ENCODE measurements at regions not wholly inside any gene's neighbourhood (a gene's known extent, or its start where the extent isn't known, plus 50 kb on each side); places are given as distances from the start of the nearest gene placed in this dataset.

DNA sequence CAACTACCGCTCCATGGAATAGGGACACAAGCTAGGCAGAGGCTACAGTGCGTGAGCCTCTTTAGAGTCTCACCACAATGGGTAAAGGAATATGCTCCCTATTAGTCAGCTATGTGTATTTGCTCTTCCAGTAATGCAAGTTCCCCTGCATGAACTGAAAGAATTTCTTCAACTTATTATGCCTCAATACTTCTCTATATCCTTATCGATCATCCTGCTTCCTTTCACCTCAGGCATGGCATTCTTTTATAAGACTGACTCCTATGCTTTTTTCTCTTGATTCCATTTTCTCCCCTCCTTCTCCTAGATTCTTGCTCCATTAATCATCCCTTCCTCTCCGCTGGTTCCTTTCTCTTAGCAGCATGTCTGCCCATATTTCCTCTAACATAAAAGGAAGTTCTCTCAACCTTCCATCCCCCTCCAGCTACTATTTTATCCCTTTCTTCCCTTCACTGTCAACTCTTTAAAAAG, 94.5 kb upstream of the CPM start:
- Histone ChIP-seq H3K27me3 (ENCODE audit: insufficient read depth, low read length) (no peaks in the 10 kb centered on the region), H3K79me2 (ENCODE audit: control insufficient read depth, insufficient read depth, low read length, unreplicated experiment) (no peaks in the 10 kb centered on the region), H2AFZ (ENCODE audit: low read length, unreplicated experiment) (peak overlapping the region; percentile 0), H3K36me3 (ENCODE audit: insufficient read depth, low read length) (no peaks in the 10 kb centered on the region), H3K4me1 (ENCODE audit: control insufficient read depth, insufficient read depth, low read length, unreplicated experiment) (peaks cover 14% of the 10 kb centered on the region), H3K27ac (ENCODE audit: low read depth, low read length) (no peak overlapping the region), H3K4me3 (ENCODE audit: low read depth, low read length) (no peak overlapping the region)

DNA sequence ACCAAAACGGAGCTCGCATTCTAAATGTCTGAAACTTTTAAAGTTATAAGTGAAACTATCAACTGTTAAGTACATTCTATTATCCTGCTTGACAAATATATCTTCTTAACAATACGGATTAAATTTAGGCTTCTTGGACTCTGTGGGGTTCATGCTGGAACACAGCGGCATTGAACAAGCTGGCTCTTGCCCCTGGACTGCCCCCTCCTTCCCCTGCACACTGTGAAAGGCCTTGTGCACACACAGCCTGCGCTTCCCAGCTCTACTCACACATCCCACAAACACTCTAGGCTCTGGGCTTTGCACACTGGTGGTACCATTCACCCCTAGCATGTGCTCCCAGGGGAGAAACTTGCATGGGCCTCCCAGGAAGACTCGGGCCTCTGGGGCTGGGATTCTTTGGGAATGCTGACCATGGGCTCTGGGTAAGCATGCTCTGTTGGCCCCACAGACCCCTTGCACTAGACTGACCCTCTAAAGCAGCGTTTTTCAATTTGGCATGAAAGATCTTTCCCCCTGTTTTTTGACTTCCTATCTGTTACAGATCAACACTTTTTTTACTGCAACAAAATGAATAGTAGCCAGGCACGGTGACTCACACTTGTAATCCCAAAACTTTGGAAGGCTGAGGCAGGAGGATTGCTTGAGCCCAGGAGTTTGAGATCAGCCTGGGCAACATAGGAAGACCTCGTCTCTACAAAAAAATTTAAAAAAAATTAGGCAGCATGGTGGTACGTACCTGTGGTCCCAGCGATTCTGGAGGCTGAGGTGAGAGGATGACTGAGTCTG, 96.2 kb upstream of the CPM start:
- Histone ChIP-seq H3K36me3 (ENCODE audit: insufficient read depth, low read length) (no peaks in the 10 kb centered on the region), H3K4me3 (ENCODE audit: low read depth, low read length) (no peak overlapping the region), H2AFZ (ENCODE audit: low read length, unreplicated experiment) (no peak overlapping the region), H3K27me3 (ENCODE audit: insufficient read depth, low read length) (no peaks in the 10 kb centered on the region), H3K27ac (ENCODE audit: low read depth, low read length) (no peak overlapping the region), H3K4me1 (ENCODE audit: control insufficient read depth, insufficient read depth, low read length, unreplicated experiment) (peaks cover 14% of the 10 kb centered on the region), H3K79me2 (ENCODE audit: control insufficient read depth, insufficient read depth, low read length, unreplicated experiment) (no peaks in the 10 kb centered on the region)

DNA sequence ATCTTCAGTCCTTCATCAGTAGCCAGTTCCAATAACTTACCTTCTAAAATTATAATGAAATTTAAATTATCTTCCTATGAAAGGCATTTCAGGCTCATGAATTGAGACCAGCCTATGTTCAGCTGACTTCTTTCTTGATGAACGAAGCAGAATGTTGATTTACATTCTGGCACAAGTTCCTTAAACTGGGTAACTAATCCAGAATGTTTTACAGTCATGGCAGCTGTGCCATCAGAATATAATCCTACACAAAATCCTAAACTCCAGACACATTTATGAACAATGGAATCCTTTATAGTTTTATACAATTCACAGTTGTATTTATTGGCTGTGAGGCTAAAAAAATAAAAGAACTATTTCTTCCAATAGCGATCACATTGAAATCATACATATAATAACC, 97.3 kb upstream of the CPM start:
- Histone ChIP-seq H3K4me1 (ENCODE audit: control insufficient read depth, insufficient read depth, low read length, unreplicated experiment) (peaks cover 14% of the 10 kb centered on the region), H3K27ac (ENCODE audit: low read depth, low read length) (no peak overlapping the region), H3K36me3 (ENCODE audit: insufficient read depth, low read length) (no peaks in the 10 kb centered on the region), H3K27me3 (ENCODE audit: insufficient read depth, low read length) (no peaks in the 10 kb centered on the region), H3K4me3 (ENCODE audit: low read depth, low read length) (no peak overlapping the region), H2AFZ (ENCODE audit: low read length, unreplicated experiment) (no peak overlapping the region), H3K79me2 (ENCODE audit: control insufficient read depth, insufficient read depth, low read length, unreplicated experiment) (no peaks in the 10 kb centered on the region)

DNA sequence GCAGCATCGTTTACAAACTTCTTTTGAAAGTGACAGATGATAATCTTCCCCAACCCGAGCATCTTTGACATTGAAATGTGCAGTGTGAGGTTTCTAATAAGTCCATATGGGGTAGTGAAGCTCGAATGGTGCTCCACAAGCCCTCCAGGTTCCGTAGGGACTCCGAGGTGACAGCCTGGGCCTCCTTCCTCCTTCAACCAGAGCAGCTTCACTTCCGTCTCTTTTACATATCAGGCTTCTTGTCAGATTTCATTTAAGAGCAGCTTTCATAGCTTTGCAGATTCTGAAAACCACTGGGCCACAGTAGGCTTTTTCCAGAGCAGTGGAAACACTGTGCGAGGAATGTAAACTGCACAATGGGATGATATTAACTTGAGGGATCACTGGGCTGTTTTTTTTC, 103.6 kb upstream of the CPM start:
- no peak overlapping the region for H3K27ac ChIP-seq (ENCODE audit: low read depth, low read length)
- no peaks in the 10 kb centered on the region for H3K79me2 ChIP-seq (ENCODE audit: control insufficient read depth, insufficient read depth, low read length, unreplicated experiment)
- no peaks in the 10 kb centered on the region for H3K36me3 ChIP-seq (ENCODE audit: insufficient read depth, low read length)
- H3K4me1 ChIP-seq (ENCODE audit: control insufficient read depth, insufficient read depth, low read length, unreplicated experiment): no peaks in the 10 kb centered on the region
- no peaks in the 10 kb centered on the region for H3K27me3 ChIP-seq (ENCODE audit: insufficient read depth, low read length)
- H2AFZ ChIP-seq (ENCODE audit: low read length, unreplicated experiment): no peak overlapping the region
- H3K4me3 ChIP-seq (ENCODE audit: low read depth, low read length): no peak overlapping the region

DNA sequence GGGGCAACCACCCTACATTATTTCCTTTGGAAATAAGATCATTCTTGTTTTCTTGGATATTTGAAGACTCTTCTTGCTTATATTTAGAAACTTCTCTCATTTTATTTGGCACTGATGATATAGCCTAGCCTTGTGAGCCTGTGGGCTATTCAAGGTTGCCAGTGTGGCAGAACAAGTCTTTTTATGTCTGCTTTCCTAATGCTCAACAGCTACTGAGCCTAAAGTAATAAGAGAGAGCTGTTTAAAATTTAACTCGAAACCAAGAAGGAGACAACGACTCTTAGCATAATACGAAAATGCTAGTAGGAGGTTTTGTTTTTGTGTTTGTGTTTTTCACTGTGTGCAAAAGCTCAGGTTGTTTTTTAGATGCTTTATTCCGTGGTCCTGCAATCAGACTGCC, 104.0 kb upstream of the CPM start:
- Histone ChIP-seq H2AFZ (ENCODE audit: low read length, unreplicated experiment) (no peak overlapping the region), H3K79me2 (ENCODE audit: control insufficient read depth, insufficient read depth, low read length, unreplicated experiment) (no peaks in the 10 kb centered on the region)

DNA sequence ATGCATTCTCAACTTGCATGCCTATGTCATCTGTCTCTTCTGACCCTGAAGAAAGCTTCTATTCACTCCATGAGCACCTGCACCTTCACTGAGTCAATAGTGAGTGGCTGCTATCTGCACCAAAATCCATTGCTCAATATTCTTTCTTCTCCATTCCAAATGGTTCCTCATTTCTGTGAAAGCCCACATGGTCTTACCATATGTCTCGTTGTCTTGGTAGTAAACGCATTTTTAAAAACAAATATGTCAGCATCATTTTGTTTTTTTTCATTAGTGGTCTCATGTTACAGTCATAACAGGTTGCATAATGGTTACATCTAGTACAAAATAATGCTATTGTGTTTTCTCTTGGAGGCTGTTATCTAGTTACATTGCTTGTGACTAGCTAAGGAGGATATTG, 106.9 kb upstream of the CPM start:
- no peaks in the 10 kb centered on the region for H3K79me2 ChIP-seq (ENCODE audit: control insufficient read depth, insufficient read depth, low read length, unreplicated experiment)
- no peaks in the 10 kb centered on the region for H3K27me3 ChIP-seq (ENCODE audit: insufficient read depth, low read length)
- H2AFZ ChIP-seq (ENCODE audit: low read length, unreplicated experiment): no peak overlapping the region
- no peak overlapping the region for H3K27ac ChIP-seq (ENCODE audit: low read depth, low read length)
- no peaks in the 10 kb centered on the region for H3K4me1 ChIP-seq (ENCODE audit: control insufficient read depth, insufficient read depth, low read length, unreplicated experiment)
- H3K4me3 ChIP-seq (ENCODE audit: low read depth, low read length): no peak overlapping the region
- no peaks in the 10 kb centered on the region for H3K36me3 ChIP-seq (ENCODE audit: insufficient read depth, low read length)

More for the DNA sequence above, 104.0 kb upstream of the CPM start:
- Histone ChIP-seq H3K27ac (ENCODE audit: low read depth, low read length) (no peak overlapping the region), H3K4me3 (ENCODE audit: low read depth, low read length) (no peak overlapping the region), H3K36me3 (ENCODE audit: insufficient read depth, low read length) (no peaks in the 10 kb centered on the region), H3K4me1 (ENCODE audit: control insufficient read depth, insufficient read depth, low read length, unreplicated experiment) (no peaks in the 10 kb centered on the region), H3K27me3 (ENCODE audit: insufficient read depth, low read length) (no peaks in the 10 kb centered on the region)

DNA sequence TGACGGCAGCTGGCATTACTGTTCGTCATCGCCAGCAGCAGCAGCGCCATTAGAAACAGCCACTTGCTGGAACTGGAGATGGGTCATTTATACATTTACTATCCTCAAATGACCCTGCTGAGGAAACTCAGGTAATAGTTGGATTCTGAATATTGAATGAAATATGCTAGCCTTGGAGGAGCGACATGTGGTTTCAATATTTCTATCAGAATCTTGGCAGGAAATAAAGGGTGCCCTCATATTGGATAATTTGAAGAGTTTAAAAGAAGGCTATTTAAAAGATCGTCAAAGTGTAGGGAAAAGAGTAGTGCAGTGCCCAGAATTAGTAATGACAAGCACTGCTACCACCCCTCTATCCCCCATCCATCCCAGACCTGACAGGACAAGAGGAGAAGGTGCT, 109.6 kb upstream of the CPM start:
- Histone ChIP-seq H3K4me1 (ENCODE audit: control insufficient read depth, insufficient read depth, low read length, unreplicated experiment) (no peaks in the 10 kb centered on the region), H2AFZ (ENCODE audit: low read length, unreplicated experiment) (no peak overlapping the region), H3K36me3 (ENCODE audit: insufficient read depth, low read length) (no peaks in the 10 kb centered on the region), H3K79me2 (ENCODE audit: control insufficient read depth, insufficient read depth, low read length, unreplicated experiment) (no peaks in the 10 kb centered on the region), H3K27ac (ENCODE audit: low read depth, low read length) (no peak overlapping the region), H3K27me3 (ENCODE audit: insufficient read depth, low read length) (no peaks in the 10 kb centered on the region), H3K4me3 (ENCODE audit: low read depth, low read length) (no peak overlapping the region)

DNA sequence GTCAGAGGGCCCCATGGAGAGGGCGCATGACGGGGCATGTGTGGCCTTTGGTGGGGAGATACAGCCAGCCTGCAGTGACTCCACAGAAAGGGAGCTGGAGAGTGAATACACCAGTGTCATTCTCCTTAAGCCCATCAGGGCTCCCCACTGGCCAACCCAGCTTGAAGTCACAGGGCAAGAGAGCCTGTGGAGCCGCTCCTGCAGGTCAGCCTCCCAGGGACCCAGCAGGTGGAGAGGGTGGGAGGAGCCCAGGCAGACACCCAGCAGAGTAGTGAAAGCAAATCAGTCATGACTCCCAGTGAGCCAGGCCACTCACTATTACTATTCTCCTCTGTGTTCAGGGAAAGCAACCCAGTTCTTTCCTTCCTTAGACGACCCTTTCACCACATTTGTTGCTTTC, 110.0 kb upstream of the CPM start:
- Histone ChIP-seq H3K4me1 (ENCODE audit: control insufficient read depth, insufficient read depth, low read length, unreplicated experiment) (no peaks in the 10 kb centered on the region), H2AFZ (ENCODE audit: low read length, unreplicated experiment) (no peak overlapping the region), H3K36me3 (ENCODE audit: insufficient read depth, low read length) (no peaks in the 10 kb centered on the region), H3K27me3 (ENCODE audit: insufficient read depth, low read length) (no peaks in the 10 kb centered on the region), H3K27ac (ENCODE audit: low read depth, low read length) (no peak overlapping the region), H3K4me3 (ENCODE audit: low read depth, low read length) (no peak overlapping the region), H3K79me2 (ENCODE audit: control insufficient read depth, insufficient read depth, low read length, unreplicated experiment) (no peaks in the 10 kb centered on the region)

DNA sequence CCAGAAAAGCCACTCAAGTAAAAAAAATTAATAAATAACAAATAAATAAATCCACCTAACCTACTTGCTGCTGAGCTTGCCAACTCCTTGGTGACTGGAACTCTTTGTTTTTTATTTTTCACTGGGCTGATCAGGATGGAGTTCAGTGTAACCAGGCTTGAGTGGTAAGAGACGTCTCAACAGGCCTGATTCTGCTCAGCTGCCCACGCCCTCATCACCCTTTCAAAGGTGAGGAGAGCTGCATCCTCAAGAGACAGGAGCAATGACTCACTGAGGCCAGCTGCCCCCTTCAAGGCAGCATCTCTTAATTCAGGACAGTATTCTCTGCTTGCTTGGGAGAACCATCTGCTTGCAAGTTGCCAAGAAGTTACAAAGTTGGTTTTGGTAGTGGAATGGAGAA, 111.9 kb upstream of the CPM start:
- Histone ChIP-seq H3K4me1 (ENCODE audit: control insufficient read depth, insufficient read depth, low read length, unreplicated experiment) (no peaks in the 10 kb centered on the region), H3K36me3 (ENCODE audit: insufficient read depth, low read length) (no peaks in the 10 kb centered on the region), H2AFZ (ENCODE audit: low read length, unreplicated experiment) (no peak overlapping the region), H3K27me3 (ENCODE audit: insufficient read depth, low read length) (no peaks in the 10 kb centered on the region), H3K4me3 (ENCODE audit: low read depth, low read length) (no peak overlapping the region), H3K27ac (ENCODE audit: low read depth, low read length) (no peak overlapping the region), H3K79me2 (ENCODE audit: control insufficient read depth, insufficient read depth, low read length, unreplicated experiment) (no peaks in the 10 kb centered on the region)

DNA sequence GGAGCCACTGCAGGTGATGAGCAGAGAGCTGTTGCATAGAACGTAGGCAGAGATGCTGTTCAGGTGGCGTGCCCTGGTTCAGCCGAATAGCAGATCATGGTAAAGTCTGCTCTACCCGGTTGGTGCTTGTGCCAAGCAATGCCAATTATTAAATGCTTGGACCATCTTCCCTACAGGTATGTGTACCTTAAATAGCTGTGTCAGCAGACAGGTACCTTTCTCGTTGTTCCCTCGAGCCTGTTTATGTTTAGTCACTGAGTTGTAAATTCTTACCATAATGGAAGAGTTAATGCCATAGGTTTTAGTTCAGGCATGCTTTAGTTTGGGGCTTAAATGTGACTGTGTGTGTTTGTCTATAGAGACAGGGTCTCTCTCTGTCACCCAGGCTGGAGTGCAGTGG, 112.5 kb upstream of the CPM start:
- no peak overlapping the region for H3K27ac ChIP-seq (ENCODE audit: low read depth, low read length)
- no peaks in the 10 kb centered on the region for H3K79me2 ChIP-seq (ENCODE audit: control insufficient read depth, insufficient read depth, low read length, unreplicated experiment)
- H3K4me1 ChIP-seq (ENCODE audit: control insufficient read depth, insufficient read depth, low read length, unreplicated experiment): no peaks in the 10 kb centered on the region
- no peak overlapping the region for H3K4me3 ChIP-seq (ENCODE audit: low read depth, low read length)
- no peaks in the 10 kb centered on the region for H3K36me3 ChIP-seq (ENCODE audit: insufficient read depth, low read length)
- no peak overlapping the region for H2AFZ ChIP-seq (ENCODE audit: low read length, unreplicated experiment)
- no peaks in the 10 kb centered on the region for H3K27me3 ChIP-seq (ENCODE audit: insufficient read depth, low read length)

DNA sequence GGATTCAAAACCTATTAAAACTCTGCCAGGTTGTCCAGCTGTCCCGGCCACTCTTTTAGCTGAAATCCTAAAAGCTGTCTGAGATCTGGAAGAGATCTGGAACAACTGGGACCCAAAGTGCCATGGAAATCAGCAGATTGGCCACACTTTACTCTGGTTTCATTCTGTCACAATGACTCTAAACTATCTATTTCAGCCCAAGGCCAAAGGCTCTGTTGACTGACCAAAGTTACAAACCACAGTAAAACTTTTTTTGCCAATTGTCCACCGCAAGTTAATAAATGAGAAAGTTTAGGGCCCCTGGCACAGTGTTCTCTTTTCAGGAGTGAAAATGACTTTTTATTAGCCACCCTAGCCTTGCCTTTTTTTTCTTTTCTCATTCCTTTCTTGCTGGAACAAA, 113.4 kb upstream of the CPM start:
- Histone ChIP-seq H3K4me1 (ENCODE audit: control insufficient read depth, insufficient read depth, low read length, unreplicated experiment) (no peaks in the 10 kb centered on the region), H3K27ac (ENCODE audit: low read depth, low read length) (no peak overlapping the region)

More for the DNA sequence above, 113.4 kb upstream of the CPM start:
- H3K4me3 ChIP-seq (ENCODE audit: low read depth, low read length): no peak overlapping the region
- H2AFZ ChIP-seq (ENCODE audit: low read length, unreplicated experiment): no peak overlapping the region
- no peaks in the 10 kb centered on the region; the same call in 1 of the 2 replicates for H3K36me3 ChIP-seq (ENCODE audit: insufficient read depth, low read length)
- no peaks in the 10 kb centered on the region for H3K79me2 ChIP-seq (ENCODE audit: control insufficient read depth, insufficient read depth, low read length, unreplicated experiment)
- no peaks in the 10 kb centered on the region for H3K27me3 ChIP-seq (ENCODE audit: insufficient read depth, low read length)
